Gastrocnemius medialis (tissue), 4 donors: ENCODE measurements at regions not wholly inside any gene's neighbourhood (a gene's known extent, or its start where the extent isn't known, plus 50 kb on each side); places are given as distances from the start of the nearest gene placed in this dataset.

Experiments used
- ATAC-seq, 2 donors: fragments of 150-250 bp; one replicate each; pipeline ENCODE4 v1.9.1; 2016
- DNase-seq, 2 donors: peaks; one replicate each; pipeline ENCODE4 v3.0.0-alpha.2; 2019
- H3K27ac ChIP-seq, 4 donors: fragments of 200-600 bp; sonication (generic); 1 replicate in 1 of 4; 2 replicates in 3 of 4; pipeline ENCODE4 v1.5.1; 2016 to 2018; ENCODE audit warnings: mild to moderate bottlenecking in 2 of 4, moderate library complexity in 1 of 4
- H3K27me3 ChIP-seq, 3 donors: fragments of 200-600 bp; sonication (generic) in 2 of 3; 1 replicate in 1 of 3; 2 replicates in 2 of 3; pipeline versions ENCODE4 v1.5.1 to v1.6.0; 2016 to 2019; ENCODE audit warnings: mild to moderate bottlenecking in 1 of 3, moderate library complexity in 1 of 3
- H3K36me3 ChIP-seq, 2 donors: fragments of 200-600 bp; sonication (generic) in 1 of 2; one replicate each; pipeline ENCODE4 v1.5.1; 2017 to 2018
- H3K4me1 ChIP-seq, 2 donors: fragments of 200-600 bp; sonication (generic) in 1 of 2; one replicate each; pipeline ENCODE4 v1.5.1; 2016 to 2017; ENCODE audit warnings: mild to moderate bottlenecking in 2 of 2
- H3K4me3 ChIP-seq, 4 donors: fragments of 200-600 bp; sonication (generic) in 3 of 4; 1 replicate in 1 of 4; 2 replicates in 3 of 4; pipeline ENCODE4 v1.5.1; 2016 to 2019; ENCODE audit warnings: mild to moderate bottlenecking in 2 of 4
- H3K9me3 ChIP-seq, 3 donors: fragments of 200-600 bp; sonication (generic) in 2 of 3; 1 replicate in 1 of 3; 2 replicates in 2 of 3; pipeline ENCODE4 v1.5.1; 2016 to 2019
- CTCF ChIP-seq, 5 experiments: fragments of 450-650 bp in 3 of 5; fragments of 200-600 bp in 2 of 5; sonication (generic) in 2 of 5; IDR thresholded peaks in 4 of 5; conservative IDR thresholded peaks in 1 of 5; 1 replicate in 4 of 5; 2 replicates in 1 of 5; pipeline ENCODE4 v1.5.1; 2016 to 2019; ENCODE audit warnings: antibody characterized with exemption in 5 of 5, mild to moderate bottlenecking in 3 of 5, moderate library complexity in 3 of 5
- POLR2A ChIP-seq, 2 donors: fragments of 450-650 bp; IDR thresholded peaks; one replicate each; pipeline ENCODE4 v1.6.1; 2017; ENCODE audit warnings: antibody characterized with exemption in 2 of 2, mild to moderate bottlenecking in 2 of 2, moderate library complexity in 2 of 2
- in situ Hi-C, 4 donors: fragments of 200-750 bp; cut with MboI; loops; one replicate each; pipeline versions ENCODE4 v1.15.0 to v1.8.0; 2017; ENCODE audit warnings: low sequenced_read_pairs in 4 of 4
- intact Hi-C: fragments of 100-400 bp; cut with DNase I; formaldehyde crosslinking; loops from one replicate; pipeline ENCODE4 v1.15.1; 2023; ENCODE audit warnings: low total_unique reads

- TF ChIP-seq POLR2A (IDR thresholded peaks at IDR 0.05) (no peak), CTCF (IDR thresholded peaks at IDR 0.05 in 4 of 5, conservative IDR thresholded peaks at IDR 0.05 in 1 of 5) (no peak)
- no peaks in the 10 kb centered on the region for H3K36me3 ChIP-seq
- in situ Hi-C loops (no loop called here), intact Hi-C loops (no loop called here)
- H3K4me3 ChIP-seq: no peak overlapping the region
- no peaks in the 10 kb centered on the region for H3K9me3 ChIP-seq
- no peak overlapping the region for H3K27ac ChIP-seq
- no peaks in the 10 kb centered on the region for H3K27me3 ChIP-seq
- no peak for ATAC-seq
- no peak for DNase-seq
- H3K4me1 ChIP-seq: no peaks in the 10 kb centered on the region
Measured at GRCh38 chr2:160674146-160674750, 180.6 kb upstream of the RBMS1 start.

GRCh38 chr2:160679686-160680085 is 186.1 kb upstream of the RBMS1 start:
- Histone ChIP-seq H3K27ac (no peak overlapping the region), H3K27me3 (no peaks in the 10 kb centered on the region), H3K4me3 (no peak overlapping the region), H3K36me3 (no peaks in the 10 kb centered on the region), H3K9me3 (no peaks in the 10 kb centered on the region), H3K4me1 (no peaks in the 10 kb centered on the region)
- in situ Hi-C loops (no loop called here), intact Hi-C loops (no loop called here)
- TF ChIP-seq CTCF (IDR thresholded peaks at IDR 0.05 in 4 of 5, conservative IDR thresholded peaks at IDR 0.05 in 1 of 5) (no peak), POLR2A (IDR thresholded peaks at IDR 0.05) (no peak)
- ATAC-seq (no peak), DNase-seq (no peak)

- no peaks in the 10 kb centered on the region for H3K36me3 ChIP-seq
- DNase-seq (no peak), ATAC-seq (no peak)
- no peaks in the 10 kb centered on the region for H3K27me3 ChIP-seq
- H3K9me3 ChIP-seq: no peaks in the 10 kb centered on the region
- intact Hi-C loops: no loop called here
- TF ChIP-seq CTCF (IDR thresholded peaks at IDR 0.05 in 4 of 5, conservative IDR thresholded peaks at IDR 0.05 in 1 of 5) (no peak), POLR2A (IDR thresholded peaks at IDR 0.05) (no peak)
- no peak overlapping the region for H3K4me3 ChIP-seq
- H3K4me1 ChIP-seq: no peaks in the 10 kb centered on the region
- in situ Hi-C loops: no loop called here
- no peak overlapping the region for H3K27ac ChIP-seq
Measured at GRCh38 chr2:160680294-160680693, 186.7 kb upstream of the RBMS1 start.

DNA sequence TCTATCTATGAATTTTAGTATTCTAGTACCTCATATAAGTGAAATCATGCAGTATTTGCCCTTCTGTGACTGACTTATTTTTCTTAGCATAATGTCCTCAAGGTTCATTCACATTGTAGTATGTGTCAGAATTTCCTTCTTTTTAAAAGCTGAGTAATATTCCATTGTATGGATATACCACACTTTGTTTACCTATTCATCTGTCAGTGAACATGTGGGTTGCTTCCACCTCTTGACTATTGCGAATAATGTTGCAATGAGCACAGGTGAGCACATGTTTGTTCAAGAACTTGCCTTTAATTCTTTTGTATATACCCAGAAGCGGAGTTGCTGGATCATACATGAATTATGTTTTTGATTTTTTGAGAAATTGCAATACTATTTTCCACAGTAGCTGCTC is 187.4 kb upstream of the RBMS1 start:
- no peaks in the 10 kb centered on the region for H3K27me3 ChIP-seq
- DNase-seq (no peak), ATAC-seq (no peak)
- H3K4me3 ChIP-seq: no peak overlapping the region
- no peaks in the 10 kb centered on the region for H3K9me3 ChIP-seq
- TF ChIP-seq CTCF (IDR thresholded peaks at IDR 0.05 in 4 of 5, conservative IDR thresholded peaks at IDR 0.05 in 1 of 5) (no peak), POLR2A (IDR thresholded peaks at IDR 0.05) (no peak)
- H3K27ac ChIP-seq: no peak overlapping the region
- H3K36me3 ChIP-seq: no peaks in the 10 kb centered on the region
- H3K4me1 ChIP-seq: no peaks in the 10 kb centered on the region
- intact Hi-C loops (no loop called here), in situ Hi-C loops (no loop called here)

- no peak for TF ChIP-seq CTCF (IDR thresholded peaks at IDR 0.05 in 4 of 5, conservative IDR thresholded peaks at IDR 0.05 in 1 of 5)
- TF ChIP-seq POLR2A (IDR thresholded peaks at IDR 0.05): no peak
- no peak for ATAC-seq
Measured at GRCh38 chr2:160683206-160683605, 189.6 kb upstream of the RBMS1 start.

More at GRCh38 chr2:160683206-160683605, 189.6 kb upstream of the RBMS1 start:
- DNase-seq: no peak
- Histone ChIP-seq H3K27ac (no peak overlapping the region), H3K4me3 (no peak overlapping the region), H3K4me1 (no peaks in the 10 kb centered on the region), H3K9me3 (no peaks in the 10 kb centered on the region), H3K36me3 (no peaks in the 10 kb centered on the region), H3K27me3 (no peaks in the 10 kb centered on the region)
- intact Hi-C loops (no loop called here), in situ Hi-C loops (no loop called here)
